BLaER1 (cell line): ENCODE measurements at regions not wholly inside any gene's neighbourhood (a gene's known extent, or its start where the extent isn't known, plus 50 kb on each side); places are given as distances from the start of the nearest gene placed in this dataset.
A peak's percentile ranks its signal among the peaks of the same experiment; 100 is the strongest.

Experiments used
- H3K27ac ChIP-seq: shearing (Covaris generic); formaldehyde crosslinking; 2 replicates; pipeline ENCODE4 v1.8.1; 2022
- H3K27me3 ChIP-seq: shearing (Covaris generic); formaldehyde crosslinking; 2 replicates; pipeline ENCODE4 v1.8.1; 2022
- H3K36me3 ChIP-seq: shearing (Covaris generic); formaldehyde crosslinking; 2 replicates; pipeline ENCODE4 v1.8.1; 2022
- H3K4me1 ChIP-seq: shearing (Covaris generic); formaldehyde crosslinking; 2 replicates; pipeline ENCODE4 v1.8.1; 2022
- H3K4me2 ChIP-seq: shearing (Covaris generic); formaldehyde crosslinking; 2 replicates; pipeline ENCODE4 v1.8.1; 2022
- H3K4me3 ChIP-seq: shearing (Covaris generic); formaldehyde crosslinking; 2 replicates; pipeline ENCODE4 v1.8.1; 2022
- H3K9ac ChIP-seq: shearing (Covaris generic); formaldehyde crosslinking; 2 replicates; pipeline ENCODE4 v1.8.1; 2022
- H3K9me3 ChIP-seq: shearing (Covaris generic); formaldehyde crosslinking; 2 replicates; pipeline ENCODE4 v1.8.1; 2022
- H4K20me1 ChIP-seq: shearing (Covaris generic); formaldehyde crosslinking; 2 replicates; pipeline ENCODE4 v1.8.1; 2022
- Cebpa-rat ChIP-seq: shearing (Covaris generic); IDR thresholded peaks from 2 replicates; pipeline ENCODE4 v1.8.1; 2022

GRCh38 chr5:56693220-56693579 is 122.1 kb upstream of the MAP3K1 start:
- no peak overlapping the region for H3K4me3 ChIP-seq
- no peak for TF ChIP-seq Cebpa-rat
- no peaks in the 10 kb centered on the region for H3K9me3 ChIP-seq
- peaks cover 99% of the 10 kb centered on the region for H3K4me1 ChIP-seq
- H3K27ac ChIP-seq, result peak overlapping the region; percentile 82
- H3K36me3 ChIP-seq, result no peaks in the 10 kb centered on the region
- H3K4me2 ChIP-seq, result peak overlapping the region; percentile 63
- H3K9ac ChIP-seq, result peak overlapping the region; percentile 56
- no peaks in the 10 kb centered on the region for H3K27me3 ChIP-seq
- H4K20me1 ChIP-seq, result no peaks in the 10 kb centered on the region

- Histone ChIP-seq H3K27ac (peak overlapping the region; percentile 82), H3K9me3 (no peaks in the 10 kb centered on the region), H3K36me3 (no peaks in the 10 kb centered on the region), H4K20me1 (no peaks in the 10 kb centered on the region), H3K4me1 (peaks cover 99% of the 10 kb centered on the region), H3K27me3 (no peaks in the 10 kb centered on the region), H3K4me2 (peak overlapping the region; percentile 63), H3K9ac (peak overlapping the region; percentile 56), H3K4me3 (0 out of 2 replicates have a peak overlapping the region, but pooled peaks have one; percentile 13)
- TF ChIP-seq Cebpa-rat, result no peak
These were observed 122.8 kb upstream of the MAP3K1 start for GRCh38 chr5:56692359-56693219.

GRCh38 chr5:56688402-56688801 is 126.9 kb upstream of the MAP3K1 start:
- H3K9me3 ChIP-seq, result peaks cover 11% of the 10 kb centered on the region; the same call in 1 of the 2 replicates
- H4K20me1 ChIP-seq, result no peaks in the 10 kb centered on the region
- peak overlapping the region; percentile 82 for H3K27ac ChIP-seq
- no peaks in the 10 kb centered on the region for H3K36me3 ChIP-seq
- peak overlapping the region; percentile 34; the same call in 1 of the 2 replicates for H3K9ac ChIP-seq
- no peak overlapping the region for H3K4me3 ChIP-seq
- H3K4me2 ChIP-seq, result peak overlapping the region; percentile 65
- H3K27me3 ChIP-seq, result no peaks in the 10 kb centered on the region
- TF ChIP-seq Cebpa-rat, result no peak
- peaks cover 94% of the 10 kb centered on the region for H3K4me1 ChIP-seq

- no peak overlapping the region for H3K4me3 ChIP-seq
- peak overlapping the region; percentile 65 for H3K4me2 ChIP-seq
- H3K9ac ChIP-seq, result peak overlapping the region; percentile 69
- H3K27ac ChIP-seq, result peak overlapping the region; percentile 82
- H4K20me1 ChIP-seq, result no peaks in the 10 kb centered on the region
- no peak for TF ChIP-seq Cebpa-rat
- no peaks in the 10 kb centered on the region for H3K36me3 ChIP-seq
- H3K9me3 ChIP-seq, result peaks cover 18% of the 10 kb centered on the region; the same call in 1 of the 2 replicates
- peaks cover 87% of the 10 kb centered on the region for H3K4me1 ChIP-seq
- H3K27me3 ChIP-seq, result no peaks in the 10 kb centered on the region
These were observed 128.8 kb upstream of the MAP3K1 start for GRCh38 chr5:56686337-56687195.

- Histone ChIP-seq H3K9me3 (peaks cover 18% of the 10 kb centered on the region; the same call in 1 of the 2 replicates), H3K4me2 (peak overlapping the region; percentile 65), H3K36me3 (no peaks in the 10 kb centered on the region), H4K20me1 (no peaks in the 10 kb centered on the region), H3K4me3 (no peak overlapping the region), H3K9ac (peak overlapping the region; percentile 69; the same call in 1 of the 2 replicates), H3K27me3 (no peaks in the 10 kb centered on the region), H3K27ac (peak overlapping the region; percentile 78), H3K4me1 (peaks cover 85% of the 10 kb centered on the region)
- TF ChIP-seq Cebpa-rat, result no peak
These were observed 129.7 kb upstream of the MAP3K1 start for GRCh38 chr5:56685503-56686217.

- H4K20me1 ChIP-seq, result no peaks in the 10 kb centered on the region
- peaks cover 70% of the 10 kb centered on the region for H3K4me1 ChIP-seq
- H3K36me3 ChIP-seq, result no peaks in the 10 kb centered on the region
- no peaks in the 10 kb centered on the region for H3K27me3 ChIP-seq
- TF ChIP-seq Cebpa-rat, result no peak
- H3K9ac ChIP-seq, result no peak overlapping the region
- peak overlapping the region; percentile 23; the same call in 1 of the 2 replicates for H3K27ac ChIP-seq
- H3K4me3 ChIP-seq, result no peak overlapping the region
- H3K4me2 ChIP-seq, result peak overlapping the region; percentile 13; the same call in 1 of the 2 replicates
- peaks cover 18% of the 10 kb centered on the region for H3K9me3 ChIP-seq
These were observed 131.2 kb upstream of the MAP3K1 start for GRCh38 chr5:56684159-56684558.

- Histone ChIP-seq H3K4me3 (no peak overlapping the region), H3K4me2 (0 out of 2 replicates have a peak overlapping the region, but pooled peaks have one; percentile 13), H3K27ac (no peak overlapping the region), H3K27me3 (no peaks in the 10 kb centered on the region), H3K9ac (no peak overlapping the region), H4K20me1 (no peaks in the 10 kb centered on the region), H3K36me3 (no peaks in the 10 kb centered on the region), H3K4me1 (peaks cover 66% of the 10 kb centered on the region), H3K9me3 (peaks cover 18% of the 10 kb centered on the region)
- no peak for TF ChIP-seq Cebpa-rat
These were observed 131.6 kb upstream of the MAP3K1 start for GRCh38 chr5:56683733-56684132.

GRCh38 chr5:56683281-56683680 is 132.1 kb upstream of the MAP3K1 start:
- H3K9me3 ChIP-seq, result peaks cover 21% of the 10 kb centered on the region
- no peaks in the 10 kb centered on the region for H3K36me3 ChIP-seq
- no peaks in the 10 kb centered on the region for H3K27me3 ChIP-seq
- H3K4me2 ChIP-seq, result no peak overlapping the region
- H3K4me1 ChIP-seq, result peaks cover 61% of the 10 kb centered on the region
- no peak overlapping the region for H3K4me3 ChIP-seq
- H4K20me1 ChIP-seq, result no peaks in the 10 kb centered on the region
- no peak overlapping the region for H3K9ac ChIP-seq
- H3K27ac ChIP-seq, result no peak overlapping the region
- TF ChIP-seq Cebpa-rat, result no peak

GRCh38 chr5:56681346-56681745 is 134.0 kb upstream of the MAP3K1 start:
- Histone ChIP-seq H3K4me3 (no peak overlapping the region), H3K9me3 (peaks cover 21% of the 10 kb centered on the region), H3K4me1 (peaks cover 44% of the 10 kb centered on the region), H3K4me2 (no peak overlapping the region), H4K20me1 (no peaks in the 10 kb centered on the region), H3K27ac (no peak overlapping the region), H3K9ac (no peak overlapping the region), H3K27me3 (no peaks in the 10 kb centered on the region), H3K36me3 (no peaks in the 10 kb centered on the region)
- no peak for TF ChIP-seq Cebpa-rat
